HL-60 (cell line): ENCODE measurements at regions not wholly inside any gene's neighbourhood (a gene's known extent, or its start where the extent isn't known, plus 50 kb on each side); places are given as distances from the start of the nearest gene placed in this dataset.

Experiments used
- DNase-seq, 2 experiments: peaks; one replicate each; pipeline ENCODE4 v3.0.0-alpha.2; 2010 to 2020; ENCODE audit warnings: low read depth in 1 of 2, low spot score in 1 of 2
- H3K27ac ChIP-seq: fragments of 250-450 bp; sonication (Bioruptor Pico); replicated peaks from 2 replicates; pipeline ENCODE4 v1.5.1; 2020; ENCODE audit warnings: mild to moderate bottlenecking, moderate library complexity
- H3K27me3 ChIP-seq: fragments of 250-450 bp; sonication (Bioruptor Pico); 2 replicates; pipeline ENCODE4 v1.5.1; 2021; ENCODE audit warnings: mild to moderate bottlenecking, moderate library complexity; ENCODE audit not compliant: insufficient read depth, poor library complexity, severe bottlenecking
- H3K4me3 ChIP-seq: replicated peaks from 2 replicates; pipeline ENCODE4 v1.5.1; 2011; ENCODE audit warnings: mild to moderate bottlenecking, control low read depth, low read length; ENCODE audit not compliant: insufficient read depth
- CTCF ChIP-seq: IDR thresholded peaks from one replicate; pipeline ENCODE4 v1.5.1; 2011; ENCODE audit warnings: low read length, control low read depth, inconsistent platforms; ENCODE audit not compliant: insufficient read depth
- GABPA ChIP-seq: IDR thresholded peaks from 2 replicates; pipeline ENCODE4 v1.6.1; 2012; ENCODE audit warnings: low read depth
- POLR2AphosphoS5 ChIP-seq: IDR thresholded peaks from 2 replicates; pipeline ENCODE4 v1.6.1; 2012; ENCODE audit warnings: low read depth
- REST ChIP-seq: IDR thresholded peaks from 2 replicates; pipeline ENCODE4 v1.6.1; 2012; ENCODE audit warnings: low read depth; ENCODE audit not compliant: insufficient replicate concordance
- SPI1 ChIP-seq: IDR thresholded peaks from 2 replicates; pipeline ENCODE4 v1.6.1; 2012; ENCODE audit warnings: low read depth, mild to moderate bottlenecking, borderline replicate concordance

GRCh38 chr13:106284358-106284757, 251.1 kb downstream of the EFNB2 start:
- no peak overlapping the region for H3K27ac ChIP-seq
- H3K4me3 ChIP-seq: no peak overlapping the region
- no peak for TF ChIP-seq POLR2AphosphoS5
- no peak for TF ChIP-seq CTCF
- TF ChIP-seq REST: no peak
- no peak for TF ChIP-seq SPI1
- TF ChIP-seq GABPA: no peak
- no peak for DNase-seq
- peaks cover 6% of the 10 kb centered on the region for H3K27me3 ChIP-seq

- Histone ChIP-seq H3K27me3 (peaks cover 7% of the 10 kb centered on the region), H3K4me3 (no peak overlapping the region), H3K27ac (no peak overlapping the region)
- no peak for DNase-seq
- TF ChIP-seq REST (no peak), POLR2AphosphoS5 (no peak), GABPA (no peak), CTCF (no peak), SPI1 (no peak)
Observed at GRCh38 chr13:106281426-106281825, 254.0 kb downstream of the EFNB2 start.

- no peak for DNase-seq
- peaks cover 7% of the 10 kb centered on the region for H3K27me3 ChIP-seq
- H3K4me3 ChIP-seq: no peak overlapping the region
Observed at GRCh38 chr13:106277484-106278154, 257.8 kb downstream of the EFNB2 start.

More at GRCh38 chr13:106277484-106278154, 257.8 kb downstream of the EFNB2 start:
- no peak for TF ChIP-seq SPI1
- TF ChIP-seq GABPA: no peak
- no peak for TF ChIP-seq CTCF
- TF ChIP-seq POLR2AphosphoS5: no peak
- no peak for TF ChIP-seq REST
- H3K27ac ChIP-seq: no peak overlapping the region
